COLO668 (cell line): ENCODE measurements at regions not wholly inside any gene's neighbourhood (a gene's known extent, or its start where the extent isn't known, plus 50 kb on each side); places are given as distances from the start of the nearest gene placed in this dataset.
"Not testable (repeated sequence)": the region's sequence is repeated elsewhere in the genome, so short reads cannot be mapped to it uniquely, and the experiment has no call there.

Experiments used
- DNase-seq: peaks from one replicate; lab custom pipeline; 2025; ENCODE audit not compliant: unreplicated experiment; lab: John Stamatoyannopoulos, UW

DNA sequence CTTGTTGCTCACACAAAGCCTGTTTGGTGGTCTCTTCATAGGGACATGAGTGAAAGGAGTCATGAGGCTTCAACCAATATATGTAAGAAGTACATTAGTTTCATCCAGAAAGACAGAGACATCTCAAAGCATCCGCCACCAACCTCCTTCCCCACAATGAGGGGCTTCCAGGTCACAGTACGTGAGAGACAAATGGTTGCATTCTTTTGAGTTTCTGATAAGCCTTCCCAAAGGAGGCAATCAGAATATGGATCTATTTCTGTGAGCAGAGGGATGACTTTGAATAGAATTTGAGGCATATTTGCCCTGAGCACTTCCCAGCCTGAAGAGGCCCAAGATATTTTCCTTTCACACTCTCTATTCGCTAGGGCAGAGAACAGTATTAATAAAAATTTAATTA lies 931.1 kb downstream of the FAM181B start:
- no peak for DNase-seq

DNA sequence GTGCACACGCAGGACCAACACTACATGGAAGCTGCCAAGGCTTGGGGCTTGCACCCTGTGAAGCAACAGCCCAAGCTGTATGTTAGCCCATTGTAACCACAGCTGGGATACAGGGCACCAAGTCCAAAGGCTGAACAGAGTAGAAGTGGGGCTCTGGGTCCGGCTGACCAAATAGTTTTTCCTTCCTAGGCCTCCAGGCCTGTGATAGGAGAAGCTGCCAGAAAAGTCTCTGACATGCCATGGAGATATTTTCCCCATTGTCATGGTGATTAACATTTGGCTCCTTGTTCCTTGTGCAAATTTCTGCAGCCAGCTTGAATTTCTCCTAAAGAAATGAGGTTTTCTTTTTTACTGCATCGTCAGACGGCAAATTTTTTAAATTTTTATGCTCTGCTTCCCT lies 941.2 kb downstream of the FAM181B start:
- DNase-seq: no peak

DNA sequence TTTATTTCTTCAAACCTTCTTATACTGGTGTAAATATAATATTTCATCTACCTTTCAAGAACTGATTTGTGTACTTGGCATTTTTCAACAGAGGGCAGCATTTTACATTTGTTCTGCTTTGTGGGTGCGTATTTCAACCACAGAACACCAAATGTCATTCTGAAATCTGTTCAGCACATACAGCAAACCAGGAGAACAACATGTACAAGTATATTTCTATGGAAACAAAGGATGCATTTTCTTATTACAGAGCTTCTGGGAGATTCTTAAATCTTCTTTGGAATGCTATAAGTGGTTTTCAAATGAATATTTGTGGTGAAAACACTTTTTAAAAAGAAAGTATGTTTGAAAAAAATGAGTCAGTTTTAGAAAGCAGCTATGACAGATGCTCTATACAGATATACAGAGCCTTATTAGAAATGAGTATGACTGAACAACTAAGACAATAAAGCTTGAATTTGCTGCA lies 946.0 kb downstream of the FAM181B start:
- DNase-seq: no peak

DNA sequence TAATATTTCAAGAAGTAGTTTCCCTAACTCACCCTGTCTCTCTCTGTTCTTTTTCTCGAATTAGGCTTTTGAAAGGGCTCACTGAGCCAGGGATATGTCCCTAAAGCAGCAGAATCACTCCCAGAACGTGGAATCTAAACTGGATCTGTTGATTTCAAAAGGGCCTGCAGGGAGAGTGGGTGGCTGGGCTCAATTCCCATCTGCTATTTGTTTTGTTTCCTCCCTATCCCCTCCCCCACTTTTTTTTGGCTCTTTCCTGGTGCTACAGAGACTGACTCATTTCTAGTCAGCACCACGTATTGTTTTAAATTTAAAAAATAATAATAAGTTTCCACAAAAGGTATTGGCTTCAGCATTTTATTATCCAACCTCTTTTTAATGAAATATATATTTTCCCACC lies 961.5 kb downstream of the FAM181B start:
- DNase-seq: no peak

DNA sequence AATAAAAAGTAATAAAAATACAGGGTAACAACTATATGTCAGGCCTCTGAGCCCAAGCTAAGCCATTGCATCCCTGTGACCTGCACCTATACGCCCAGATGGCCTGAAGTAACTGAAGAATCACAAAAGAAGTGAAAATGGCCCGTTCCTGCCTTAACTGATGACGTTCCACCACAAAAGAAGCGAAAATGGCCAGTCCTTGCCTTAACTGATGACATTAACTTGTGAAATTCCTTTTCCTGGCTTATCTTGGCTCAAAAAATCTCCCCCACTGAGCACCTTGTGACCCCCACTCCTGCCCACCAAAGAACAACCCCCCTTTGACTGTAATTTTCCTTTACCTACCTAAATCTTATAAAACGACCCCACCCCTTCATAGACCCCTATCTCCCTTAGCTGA lies 963.8 kb downstream of the FAM181B start:
- not testable (repeated sequence) for DNase-seq

DNA sequence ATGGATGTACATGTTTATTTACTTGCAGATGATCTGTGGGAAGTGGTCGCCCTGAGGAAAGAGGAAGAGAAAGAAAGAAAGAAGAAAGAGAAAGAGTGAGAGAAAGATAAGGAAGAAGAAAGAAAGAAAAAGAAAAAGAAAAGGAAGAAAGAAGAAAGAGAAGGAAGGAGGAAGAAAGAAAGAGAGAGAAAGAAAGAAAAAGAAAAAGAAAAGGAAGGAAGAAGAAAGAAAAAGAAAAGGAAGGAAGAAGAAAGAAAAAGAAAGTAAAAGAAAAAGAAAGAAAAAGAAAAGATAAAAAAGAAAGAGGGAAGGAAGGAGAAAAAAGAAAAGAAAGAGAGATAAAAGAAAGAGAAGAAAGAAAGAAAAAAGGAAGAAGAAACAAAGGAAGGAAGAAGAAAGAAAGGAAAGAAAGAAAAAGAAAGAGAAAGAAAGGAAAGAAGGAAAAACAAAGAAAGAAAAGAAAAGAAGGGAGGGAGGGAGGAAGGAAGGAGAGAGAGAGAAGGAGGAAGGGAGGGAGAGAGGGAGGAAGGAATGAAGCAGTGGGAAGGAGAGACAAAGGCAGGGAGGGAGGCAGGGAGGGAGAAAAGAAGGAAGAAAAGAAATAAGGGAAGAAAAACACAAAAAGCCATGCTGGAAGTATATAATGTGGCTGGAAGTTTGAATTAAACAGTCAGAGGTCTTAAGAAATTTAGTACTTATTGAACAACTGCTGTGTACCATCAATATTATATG lies 976.6 kb downstream of the FAM181B start:
- no peak for DNase-seq

DNA sequence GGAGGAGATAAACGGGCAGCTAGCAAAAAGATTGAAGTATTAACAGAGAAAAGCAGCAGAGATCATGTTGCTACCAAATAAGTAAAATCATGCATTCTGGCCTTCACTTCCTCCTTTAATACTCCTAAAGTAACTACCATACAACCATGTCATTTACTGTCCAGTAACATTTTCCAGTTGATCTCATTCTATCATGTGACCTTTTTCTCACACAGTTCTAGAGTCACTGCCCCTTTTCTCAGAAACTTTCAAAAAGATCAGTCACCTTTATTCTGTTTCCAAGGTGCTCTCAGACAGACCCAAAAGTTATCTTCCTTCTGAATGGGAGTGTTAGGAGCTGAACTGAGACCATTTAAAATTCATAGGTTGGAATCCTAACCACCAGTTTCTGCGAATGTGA lies 984.4 kb downstream of the FAM181B start:
- no peak for DNase-seq

DNA sequence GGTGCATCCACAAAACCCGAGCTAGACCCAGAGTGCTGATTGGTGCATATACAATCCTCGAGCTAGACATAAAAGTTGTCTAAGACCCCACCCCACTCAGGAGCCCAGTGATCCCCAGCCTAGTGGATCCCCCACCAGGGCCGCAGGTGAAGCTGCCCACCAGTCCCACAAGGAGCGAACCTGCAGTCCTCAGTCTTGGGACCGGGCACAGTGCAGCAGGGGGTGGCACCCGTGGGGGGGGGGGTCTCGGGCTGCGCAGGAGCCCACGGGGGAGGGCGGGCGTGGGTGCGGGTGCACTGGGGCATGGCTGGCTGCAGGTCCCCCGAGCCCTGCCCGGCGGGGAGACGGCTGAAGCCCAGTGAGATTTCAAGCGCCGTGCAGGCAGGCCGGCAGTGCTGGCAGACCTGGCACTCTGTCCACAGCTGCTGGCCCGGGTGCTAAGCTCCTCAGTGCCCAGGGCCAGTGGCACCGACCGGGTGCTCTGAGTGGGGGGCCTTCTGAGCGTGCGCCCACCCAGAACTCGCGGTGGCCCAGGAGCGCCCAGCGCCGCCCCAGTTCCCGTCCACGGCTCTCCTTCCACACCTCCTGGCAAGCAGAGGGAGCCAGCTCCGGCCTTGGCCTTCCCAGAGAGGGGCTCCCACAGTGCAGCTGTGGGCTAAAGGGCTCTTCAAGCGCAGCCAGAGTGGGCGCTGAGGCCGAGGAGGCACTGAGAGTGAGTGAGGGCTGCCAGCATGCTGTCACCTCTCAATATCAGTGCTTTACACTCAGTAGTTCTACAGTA lies 989.1 kb downstream of the FAM181B start:
- no peak for DNase-seq

DNA sequence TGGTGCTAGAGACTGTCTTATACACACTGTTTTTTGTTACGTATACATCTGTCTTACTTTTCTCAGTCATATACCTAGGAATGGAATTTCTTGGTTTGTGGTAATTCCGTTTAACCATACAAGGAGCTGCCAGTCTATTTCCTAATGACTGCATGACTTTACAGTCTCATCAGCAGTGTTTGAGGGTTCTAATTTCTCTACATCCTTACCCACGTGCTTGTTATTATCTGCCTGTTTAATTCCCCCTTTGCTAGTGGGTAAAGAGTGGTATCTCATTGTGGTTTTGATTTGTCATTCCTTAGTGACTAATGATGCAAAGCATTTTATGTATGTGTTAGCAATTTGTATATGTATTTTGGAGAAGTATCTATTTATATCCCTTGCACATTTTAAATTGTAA lies 1008.0 kb downstream of the FAM181B start:
- DNase-seq: no peak

DNA sequence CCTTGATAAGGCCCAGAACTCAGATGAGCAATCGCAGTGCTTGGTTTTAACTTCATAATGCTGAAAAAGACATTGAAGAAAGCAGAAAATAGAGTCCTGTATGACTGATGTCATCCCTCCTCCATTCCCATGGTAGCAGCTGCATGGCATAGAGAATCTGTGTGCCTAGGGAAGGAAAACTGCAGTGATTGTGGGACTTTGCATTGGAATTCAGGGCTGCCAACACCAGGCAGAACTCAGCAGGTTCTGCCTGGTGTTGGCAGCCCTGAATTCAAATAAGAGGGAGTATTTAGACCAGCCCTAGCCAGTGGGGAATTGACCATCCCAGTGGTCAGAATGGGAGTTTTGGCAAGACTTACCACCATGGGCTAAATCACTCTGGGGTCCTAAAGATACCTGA lies 1016.0 kb downstream of the FAM181B start:
- no peak for DNase-seq

DNA sequence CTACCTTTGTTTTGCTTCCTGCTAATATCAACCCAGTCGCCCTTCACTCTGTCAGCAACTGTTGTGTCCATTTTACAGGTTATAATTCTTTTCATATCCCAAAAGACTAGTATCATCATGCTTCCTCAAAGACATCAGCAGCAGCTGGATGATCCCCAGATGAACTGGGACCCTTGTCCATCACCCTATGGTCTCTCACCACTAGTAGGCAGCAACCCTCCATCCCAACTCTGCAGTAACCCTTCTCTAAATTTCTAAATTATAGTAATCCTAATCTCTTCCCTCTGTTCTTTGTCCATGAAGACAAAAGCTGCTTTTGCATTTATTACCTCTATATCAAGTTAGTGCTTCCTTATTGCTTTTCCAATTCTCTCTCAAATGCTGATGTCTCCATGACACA lies 1025.8 kb downstream of the FAM181B start:
- DNase-seq: no peak

DNA sequence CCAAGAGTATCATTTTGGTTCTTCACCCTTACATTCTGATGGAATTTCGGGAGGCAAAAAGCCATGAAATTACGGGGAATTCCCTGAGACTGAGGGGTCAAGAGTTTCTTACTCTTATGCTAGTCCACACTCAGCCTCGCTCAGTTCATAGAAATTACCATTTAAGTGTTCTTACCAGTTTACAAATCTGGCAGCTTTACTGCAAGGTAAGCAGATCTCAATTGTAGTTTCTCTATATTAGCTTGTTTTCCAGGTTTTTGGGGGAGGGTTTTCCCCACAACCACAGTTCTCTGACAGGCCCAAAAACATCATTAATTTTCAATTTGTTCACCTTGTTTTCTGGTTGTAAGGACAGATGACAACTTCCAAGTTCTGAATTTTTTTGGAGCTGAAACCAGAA lies 1028.4 kb downstream of the FAM181B start:
- DNase-seq: no peak

DNA sequence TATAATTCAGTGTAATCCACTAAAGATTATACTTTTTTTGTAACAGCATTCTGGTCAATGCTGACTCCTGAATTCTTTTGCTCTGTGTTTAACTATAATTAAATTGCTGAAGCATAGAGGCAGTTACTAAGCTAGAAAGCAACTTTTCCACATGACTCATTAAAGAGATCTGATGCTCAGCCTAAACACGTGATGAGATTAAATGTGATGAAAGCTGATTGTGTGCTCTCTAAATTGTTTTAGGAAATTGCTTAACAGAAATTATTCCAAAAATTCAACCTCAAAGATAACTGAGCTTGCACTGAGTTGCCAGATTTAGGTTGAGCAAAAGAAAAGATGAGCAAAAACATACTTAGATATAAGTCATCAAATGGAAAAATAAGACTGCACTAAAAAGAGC lies 1033.6 kb downstream of the FAM181B start:
- no peak for DNase-seq

DNA sequence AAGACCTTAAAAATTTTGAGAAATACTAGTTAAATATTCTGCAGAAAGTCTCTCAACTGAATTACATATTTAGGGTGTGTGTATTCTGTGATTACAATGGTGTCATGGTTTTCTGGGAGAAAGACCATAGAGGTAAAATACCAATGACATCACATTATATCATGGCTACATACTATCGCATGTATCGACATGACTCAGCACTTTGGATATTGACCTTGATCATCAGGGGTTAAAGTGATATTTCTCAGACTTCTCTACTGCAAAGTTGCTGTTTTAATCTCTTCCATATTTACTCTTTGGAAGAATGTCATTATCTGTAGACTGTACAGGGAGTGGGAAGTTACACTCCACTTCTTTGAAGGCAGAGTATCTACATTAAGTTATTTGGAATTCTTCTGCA lies 1046.6 kb downstream of the FAM181B start:
- DNase-seq: no peak

DNA sequence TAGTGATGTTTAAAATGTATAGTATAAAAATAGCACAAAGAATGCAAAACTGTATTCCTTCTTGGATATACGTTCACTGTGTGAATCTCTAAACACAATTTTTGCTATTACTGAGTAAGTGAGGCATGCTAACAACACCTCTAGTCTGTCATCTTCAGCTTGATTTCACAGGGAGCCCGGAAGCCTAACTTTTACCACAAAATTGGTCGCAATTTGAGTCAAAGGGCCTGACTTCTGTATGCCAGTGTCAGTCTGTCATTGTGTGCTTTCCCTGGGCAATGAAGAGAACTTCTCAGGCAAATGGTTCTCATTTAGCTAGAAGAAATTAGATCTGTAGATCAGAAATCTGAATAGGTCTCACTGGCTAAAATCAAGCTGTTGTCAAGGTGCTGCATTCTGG lies 1059.5 kb downstream of the FAM181B start:
- DNase-seq: no peak

DNA sequence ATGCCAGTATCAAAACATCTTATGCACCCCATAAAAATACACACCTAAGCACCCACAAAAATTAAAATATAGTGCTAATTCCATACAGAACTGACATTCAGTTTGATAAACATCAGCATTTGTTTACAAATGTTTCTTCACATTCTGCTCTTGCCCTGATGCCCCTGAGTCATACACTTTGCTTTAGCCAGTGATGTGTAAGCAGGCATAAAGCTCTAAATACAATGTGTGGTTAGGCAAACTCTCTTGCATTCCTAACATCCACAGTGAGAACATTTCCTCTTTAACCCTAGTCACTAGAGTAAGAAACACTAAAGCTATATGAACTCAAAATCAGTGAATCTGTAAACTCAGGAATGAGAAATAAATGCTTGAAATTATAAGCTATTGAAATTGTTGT lies 1060.7 kb downstream of the FAM181B start:
- DNase-seq: no peak

DNA sequence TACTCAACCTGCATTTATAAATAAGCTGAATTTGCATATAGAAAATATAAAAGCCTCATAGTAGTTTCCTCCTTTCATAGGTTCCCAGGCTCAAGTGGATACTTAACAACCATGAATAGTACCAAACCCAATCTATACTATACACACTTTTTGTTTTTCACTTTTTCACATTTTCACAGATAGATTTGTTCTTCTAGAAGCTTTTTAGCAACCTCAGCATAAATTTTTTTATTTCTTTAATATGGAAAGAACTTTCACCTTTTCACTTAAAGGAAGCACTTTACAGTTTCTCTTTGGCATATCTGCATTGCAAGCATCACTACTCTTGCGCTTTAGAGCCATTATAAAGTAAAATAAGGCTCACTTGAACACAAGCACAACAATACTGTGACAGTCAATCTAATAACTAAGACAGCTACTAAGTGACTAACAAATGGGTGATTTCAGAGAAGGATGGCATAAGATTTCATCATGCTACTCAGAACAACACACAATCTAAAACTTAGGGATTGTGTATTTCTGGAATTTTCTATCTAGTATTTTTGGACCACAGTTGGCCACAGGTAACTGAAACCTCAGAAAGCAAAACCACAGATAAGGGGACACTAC lies 1063.6 kb downstream of the FAM181B start:
- no peak for DNase-seq

DNA sequence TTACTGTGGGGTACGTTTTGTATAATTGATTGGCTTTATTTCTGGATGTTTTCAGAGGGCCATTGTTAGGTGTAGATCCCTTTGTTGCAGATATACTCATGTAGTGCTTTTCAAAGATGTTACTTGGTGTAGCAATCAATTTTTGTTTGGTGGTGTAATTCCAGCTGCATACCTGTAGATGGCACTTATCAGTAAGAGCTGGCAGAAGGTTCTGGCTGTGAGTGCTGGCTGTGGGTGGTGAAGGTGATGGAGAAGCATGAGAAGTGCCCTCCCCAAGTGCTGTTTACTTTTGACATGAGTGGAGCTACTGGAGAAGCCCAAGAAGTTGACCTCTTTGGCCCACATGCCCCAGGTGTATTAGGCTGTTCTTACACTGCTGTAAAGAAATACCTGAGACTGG lies 1074.9 kb downstream of the FAM181B start:
- no peak for DNase-seq

DNA sequence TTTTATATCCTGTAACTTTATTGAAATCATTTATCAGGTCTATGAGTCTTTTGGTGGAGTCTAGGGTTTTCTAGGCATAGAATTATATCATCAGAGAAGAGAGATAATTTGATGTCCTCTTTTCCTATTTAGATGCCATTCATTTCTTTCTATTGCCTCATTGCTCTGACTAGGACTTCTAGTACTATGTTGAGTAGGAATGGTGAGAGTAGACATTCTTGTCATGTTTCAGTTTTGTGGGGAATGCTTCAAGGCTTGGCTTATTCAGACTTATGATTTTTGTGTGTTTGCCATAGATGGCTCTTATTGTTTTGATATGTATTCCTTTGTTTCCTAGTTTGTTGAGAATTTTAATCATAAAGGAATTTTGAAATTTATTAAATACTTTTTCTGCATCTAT lies 1078.3 kb downstream of the FAM181B start:
- DNase-seq: no peak

DNA sequence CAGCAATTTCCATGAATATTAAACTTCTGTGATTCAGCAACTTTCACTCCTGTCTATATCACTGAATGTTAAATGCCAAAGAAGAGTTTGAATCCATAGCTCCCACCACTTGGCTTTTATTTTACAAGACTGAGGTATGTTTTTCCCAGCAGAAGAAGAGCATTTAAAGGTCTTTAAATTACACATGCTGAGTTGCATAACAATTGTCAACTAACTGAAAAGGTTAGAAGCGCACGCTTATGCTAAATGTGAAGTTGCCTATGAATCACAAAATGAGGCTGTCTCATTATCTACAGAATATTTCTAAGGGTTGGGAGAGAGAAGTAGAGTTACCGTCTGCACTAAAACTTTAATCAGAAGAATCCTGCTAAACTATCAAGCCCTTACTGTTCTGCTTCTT lies 1086.3 kb downstream of the FAM181B start:
- no peak for DNase-seq

DNA sequence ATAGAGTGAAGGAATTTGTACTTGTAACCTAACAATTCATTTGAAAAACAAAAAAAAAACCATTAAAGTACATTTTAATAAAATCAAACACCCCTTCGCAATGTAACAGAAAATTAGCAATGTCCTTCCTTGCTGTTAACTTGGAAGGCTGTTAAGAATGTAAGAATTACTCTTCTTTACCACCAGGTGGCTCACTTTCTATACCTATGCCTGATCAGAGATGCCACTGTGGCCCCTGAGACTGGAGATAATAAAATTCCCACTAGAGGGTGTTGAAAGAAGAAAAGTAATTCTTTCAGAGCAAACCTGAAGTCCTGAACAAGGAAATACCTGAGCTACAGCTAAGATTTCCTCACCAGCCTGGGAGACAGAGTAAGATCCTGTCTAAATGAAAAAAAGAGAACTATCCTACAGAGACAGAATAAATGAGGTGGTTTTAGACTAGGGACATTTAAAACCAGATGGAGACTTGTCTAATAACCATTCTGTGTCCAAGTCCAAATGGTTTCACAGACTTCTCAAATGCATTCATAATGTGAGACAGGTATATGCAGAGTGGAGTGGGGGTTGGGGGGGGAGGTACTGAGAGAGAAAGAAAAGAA lies 1089.3 kb downstream of the FAM181B start:
- DNase-seq: no peak

DNA sequence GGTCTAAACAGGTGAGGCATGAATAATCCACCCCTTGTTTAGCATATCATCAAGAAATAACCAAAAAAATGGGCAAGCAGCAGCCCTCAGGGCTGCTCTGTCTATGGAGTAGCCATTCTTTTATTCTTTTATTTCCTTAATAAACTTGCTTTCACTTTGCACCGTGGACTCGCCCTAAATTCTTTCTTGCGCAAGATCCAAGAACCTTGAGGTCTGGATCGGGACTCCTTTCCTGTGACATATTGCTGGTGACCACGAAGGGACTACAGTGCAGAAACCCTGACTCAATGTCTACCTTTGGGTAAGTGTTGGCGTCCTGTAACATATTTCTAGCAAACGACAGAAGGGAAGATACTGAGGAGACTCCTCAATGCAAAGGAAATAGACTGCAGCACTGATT lies 1099.2 kb downstream of the FAM181B start:
- DNase-seq: no peak
